C4-2B (cell line): ENCODE measurements at regions not wholly inside any gene's neighbourhood (a gene's known extent, or its start where the extent isn't known, plus 50 kb on each side); places are given as distances from the start of the nearest gene placed in this dataset.

Experiments used
- ZFX ChIP-seq: fragments of 450-650 bp; IDR thresholded peaks from 2 replicates; pipeline ENCODE4 v1.6.1; 2017
- TF ChIP-seq, protein P1 (sequence below): fragments of 450-650 bp; conservative IDR thresholded peaks from 2 replicates; pipeline ENCODE4 v1.5.1; 2017; ENCODE audit warnings: mild to moderate bottlenecking

DNA sequence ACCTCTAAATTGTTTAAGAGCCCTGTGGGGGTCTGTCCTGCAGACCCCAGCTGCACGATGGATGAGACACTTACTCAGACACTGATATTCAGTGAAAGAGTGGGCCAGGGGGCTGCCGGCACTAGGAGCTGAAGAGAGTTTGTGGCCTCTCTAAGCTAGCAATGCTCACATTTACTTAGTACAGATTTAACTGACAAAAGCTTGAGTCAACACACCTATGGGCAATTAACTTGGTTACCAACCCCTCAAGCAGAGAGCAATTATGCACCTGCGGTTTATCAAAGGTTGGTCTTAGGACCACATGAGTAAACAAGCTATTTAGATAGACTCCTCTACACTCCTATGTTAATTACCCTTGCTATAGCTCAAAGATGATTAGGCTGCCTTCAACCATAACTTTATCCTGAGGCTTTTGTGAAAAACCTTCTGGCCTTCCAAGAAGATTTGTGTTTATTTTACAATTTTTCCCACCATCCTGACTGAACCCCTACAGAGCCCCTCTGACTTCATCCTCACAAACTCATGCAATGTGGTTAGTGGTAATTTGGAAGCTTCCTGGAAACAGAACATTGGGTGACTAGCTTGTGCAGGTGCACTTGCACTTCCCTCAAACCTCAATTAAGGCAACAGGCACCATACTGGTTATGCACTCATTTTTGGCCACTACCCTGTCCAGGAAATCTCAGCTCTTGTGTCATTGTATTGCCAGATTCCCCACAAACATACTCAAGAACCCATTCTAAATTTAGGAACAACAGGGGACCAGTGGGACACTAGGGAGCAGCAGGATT lies 234.4 kb upstream of the ITM2A start:
- TF ChIP-seq, protein P1, sequence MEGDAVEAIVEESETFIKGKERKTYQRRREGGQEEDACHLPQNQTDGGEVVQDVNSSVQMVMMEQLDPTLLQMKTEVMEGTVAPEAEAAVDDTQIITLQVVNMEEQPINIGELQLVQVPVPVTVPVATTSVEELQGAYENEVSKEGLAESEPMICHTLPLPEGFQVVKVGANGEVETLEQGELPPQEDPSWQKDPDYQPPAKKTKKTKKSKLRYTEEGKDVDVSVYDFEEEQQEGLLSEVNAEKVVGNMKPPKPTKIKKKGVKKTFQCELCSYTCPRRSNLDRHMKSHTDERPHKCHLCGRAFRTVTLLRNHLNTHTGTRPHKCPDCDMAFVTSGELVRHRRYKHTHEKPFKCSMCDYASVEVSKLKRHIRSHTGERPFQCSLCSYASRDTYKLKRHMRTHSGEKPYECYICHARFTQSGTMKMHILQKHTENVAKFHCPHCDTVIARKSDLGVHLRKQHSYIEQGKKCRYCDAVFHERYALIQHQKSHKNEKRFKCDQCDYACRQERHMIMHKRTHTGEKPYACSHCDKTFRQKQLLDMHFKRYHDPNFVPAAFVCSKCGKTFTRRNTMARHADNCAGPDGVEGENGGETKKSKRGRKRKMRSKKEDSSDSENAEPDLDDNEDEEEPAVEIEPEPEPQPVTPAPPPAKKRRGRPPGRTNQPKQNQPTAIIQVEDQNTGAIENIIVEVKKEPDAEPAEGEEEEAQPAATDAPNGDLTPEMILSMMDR: no peak
- no peak for TF ChIP-seq ZFX
